Stimulated activated CD8-positive, alpha-beta memory T cell treated with anti-CD3 and anti-CD28 coated beads, Interleukin-12 subunit alpha, Interleukin-12 subunit beta, amount 100 ng/mL, for 1 hour (primary cell): ENCODE measurements at regions not wholly inside any gene's neighbourhood (a gene's known extent, or its start where the extent isn't known, plus 50 kb on each side); places are given as distances from the start of the nearest gene placed in this dataset.

Experiments used
- DNase-seq: peaks from one replicate; pipeline ENCODE4 v3.0.0-alpha.2; 2020; ENCODE audit warnings: low read depth

GRCh38 chr14:62006116-62006731 lies 244.0 kb downstream of the SNAPC1 start:
- DNase-seq: no peak

- DNase-seq: no peak
These were observed 253.0 kb downstream of the SNAPC1 start for GRCh38 chr14:62015243-62015642.

GRCh38 chr14:62015945-62016344 lies 253.7 kb downstream of the SNAPC1 start:
- DNase-seq: no peak

GRCh38 chr14:62017651-62018230 lies 255.5 kb downstream of the SNAPC1 start:
- no peak for DNase-seq

- DNase-seq: no peak
These were observed 256.4 kb downstream of the SNAPC1 start for GRCh38 chr14:62018606-62019005.

GRCh38 chr14:62027958-62028357 lies 265.7 kb downstream of the SNAPC1 start:
- no peak for DNase-seq

- DNase-seq: no peak
These were observed 267.3 kb downstream of the SNAPC1 start for GRCh38 chr14:62029569-62029924.

- DNase-seq: no peak
These were observed 268.2 kb downstream of the SNAPC1 start for GRCh38 chr14:62030387-62030786.

GRCh38 chr14:62031504-62031903 lies 269.3 kb downstream of the SNAPC1 start:
- DNase-seq: no peak

GRCh38 chr14:62053188-62053587 lies 291.0 kb downstream of the SNAPC1 start:
- DNase-seq: no peak

- no peak for DNase-seq
These were observed 294.6 kb downstream of the SNAPC1 start for GRCh38 chr14:62056789-62057188.

- no peak for DNase-seq
These were observed 300.4 kb downstream of the SNAPC1 start for GRCh38 chr14:62062645-62063044.

- no peak for DNase-seq
These were observed 302.6 kb downstream of the SNAPC1 start for GRCh38 chr14:62064751-62065323.

GRCh38 chr14:62066304-62066703 lies 304.1 kb downstream of the SNAPC1 start:
- no peak for DNase-seq

GRCh38 chr14:62071039-62071438 lies 308.8 kb downstream of the SNAPC1 start:
- DNase-seq: no peak

- DNase-seq: no peak
These were observed 314.1 kb downstream of the SNAPC1 start for GRCh38 chr14:62076368-62076767.

- DNase-seq: no peak
These were observed 314.8 kb downstream of the SNAPC1 start for GRCh38 chr14:62076825-62077605.

GRCh38 chr14:62077676-62078261 lies 315.5 kb downstream of the SNAPC1 start:
- DNase-seq: no peak

- DNase-seq: no peak
These were observed 316.8 kb downstream of the SNAPC1 start for GRCh38 chr14:62079038-62079437.

GRCh38 chr14:62081012-62081612 lies 318.9 kb downstream of the SNAPC1 start:
- no peak for DNase-seq

- DNase-seq: no peak
These were observed 319.7 kb downstream of the SNAPC1 start for GRCh38 chr14:62081951-62082350.

- no peak for DNase-seq
These were observed 320.6 kb downstream of the SNAPC1 start for GRCh38 chr14:62082779-62083178.
